ENCODE measurements at regions not wholly inside any gene's neighbourhood (a gene's known extent, or its start where the extent isn't known, plus 50 kb on each side); places are given as distances from the start of the nearest gene placed in this dataset.

DNA sequence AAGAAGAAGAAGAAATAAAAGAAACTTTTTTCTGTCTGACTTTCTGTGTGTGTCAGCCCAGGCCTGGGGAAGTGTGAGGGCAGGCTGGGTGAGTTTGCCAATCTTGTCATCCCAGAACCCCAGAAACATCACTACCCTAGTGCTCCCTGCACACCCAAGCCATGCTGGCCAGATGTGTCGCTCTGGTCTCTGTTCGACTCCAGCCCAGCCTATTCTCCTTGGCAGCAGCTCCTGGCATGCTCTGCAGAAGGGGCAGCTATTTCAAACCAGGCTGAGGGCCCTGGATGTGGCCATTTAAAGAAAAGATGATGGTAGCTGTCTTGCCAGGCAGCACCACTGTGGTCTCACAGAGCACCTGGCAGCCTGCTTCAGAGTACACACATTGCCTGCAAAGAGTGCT is 334.1 kb downstream of the RPS24 start:
- no peak for DNase-seq (ENCODE audit: low read depth)

- DNase-seq (ENCODE audit: low read depth): no peak
Observed at GRCh38 chr10:78371136-78371535, 337.5 kb downstream of the RPS24 start.

DNA sequence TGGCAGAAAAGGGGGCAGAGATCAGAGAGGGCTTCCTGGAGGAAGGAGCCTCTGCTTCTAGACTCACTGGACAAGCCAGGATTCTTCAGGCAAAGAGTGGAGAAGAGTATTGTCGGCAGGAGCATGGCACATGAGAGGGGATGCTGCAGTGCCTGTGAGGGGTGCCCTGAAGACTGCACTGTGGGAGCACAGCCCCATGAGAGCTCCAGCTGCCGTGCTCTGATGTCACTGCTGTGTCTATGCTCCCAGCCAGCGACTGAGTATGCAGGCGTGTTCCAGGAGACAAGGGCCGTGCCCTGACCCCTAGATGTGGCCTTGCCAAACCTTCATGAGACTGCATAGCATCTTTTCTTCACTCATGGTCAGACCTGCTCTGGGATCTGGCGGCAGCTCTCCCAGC is 339.1 kb downstream of the RPS24 start:
- no peak for DNase-seq (ENCODE audit: low read depth)

DNA sequence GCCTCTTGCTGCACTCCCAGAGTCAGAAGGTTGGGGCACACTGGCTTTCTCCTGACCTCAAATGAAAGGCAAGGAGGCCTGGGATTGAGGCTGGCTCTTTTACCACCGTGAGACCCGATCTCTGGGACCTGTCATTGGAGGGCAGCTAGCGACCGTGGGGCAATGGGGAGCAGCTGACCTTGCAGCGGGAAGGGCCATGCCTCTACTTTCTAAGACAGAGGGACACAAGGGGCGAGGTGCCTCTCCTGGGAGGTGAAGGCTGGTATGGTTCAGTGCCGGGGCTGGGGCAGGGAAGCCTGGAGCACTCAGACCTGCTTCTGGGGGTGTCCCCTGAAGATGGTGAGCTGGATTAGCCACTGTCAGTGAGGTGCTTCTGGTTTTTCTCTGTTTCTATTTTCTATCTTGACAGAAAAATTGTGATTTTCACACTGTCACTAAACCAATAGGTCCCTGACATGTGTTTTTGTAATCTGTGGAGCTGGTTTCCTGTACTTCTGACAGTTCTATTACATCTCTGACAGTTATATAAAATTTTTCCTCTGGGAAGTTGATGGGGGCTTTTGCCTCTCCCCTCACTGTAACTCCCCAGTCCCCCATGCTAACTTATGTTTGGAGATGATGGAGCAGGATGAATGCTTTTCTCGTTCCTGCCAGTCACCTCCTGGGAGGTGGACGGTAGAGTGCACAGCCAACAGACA is 340.8 kb downstream of the RPS24 start:
- no peak for DNase-seq (ENCODE audit: low read depth)

- DNase-seq (ENCODE audit: low read depth): no peak
Observed at GRCh38 chr10:78375854-78376785, 342.5 kb downstream of the RPS24 start.

- no peak for DNase-seq (ENCODE audit: low read depth)
Observed at GRCh38 chr10:78377356-78377755, 343.7 kb downstream of the RPS24 start.

DNA sequence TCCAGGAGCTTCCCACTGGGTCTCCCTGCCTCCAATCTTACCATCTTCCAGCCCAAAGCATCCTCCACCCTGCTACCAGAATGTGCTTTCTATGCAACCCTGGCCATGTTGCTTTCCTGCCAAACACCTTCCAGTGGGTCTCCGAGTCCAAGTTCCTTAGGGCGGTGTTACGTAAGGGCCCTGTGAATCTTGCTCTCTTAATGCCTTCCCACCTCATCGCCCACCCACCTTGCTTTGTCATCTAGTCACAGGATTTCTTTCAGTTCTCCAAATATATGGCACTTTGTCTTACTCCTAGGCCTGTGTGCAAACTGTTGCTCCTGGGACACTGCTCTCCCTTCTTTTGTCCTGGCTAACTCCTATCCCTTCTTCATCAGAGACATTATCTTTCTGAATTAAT is 344.5 kb downstream of the RPS24 start:
- no peak for DNase-seq (ENCODE audit: low read depth)

DNA sequence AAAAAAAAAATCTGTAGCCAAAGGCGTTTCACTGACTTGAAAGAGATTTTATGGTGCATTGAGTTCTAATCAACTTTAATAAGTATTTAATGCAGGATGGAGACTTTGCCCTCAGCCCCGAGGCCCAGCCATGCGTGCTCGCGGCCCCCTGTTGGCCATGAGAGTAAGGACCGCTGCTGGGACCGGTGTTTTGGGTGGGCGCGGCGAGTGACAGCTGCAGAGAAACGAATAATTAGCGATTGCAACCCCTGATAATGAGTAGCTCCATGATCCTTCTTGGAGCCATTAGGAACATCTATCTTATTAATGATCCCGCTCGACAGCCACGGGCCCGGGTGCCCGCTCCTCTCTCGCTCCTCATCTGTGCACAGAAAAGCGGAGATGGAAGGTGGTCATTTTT is 347.4 kb downstream of the RPS24 start:
- no peak for DNase-seq (ENCODE audit: low read depth)

- no peak for DNase-seq (ENCODE audit: low read depth)
Observed at GRCh38 chr10:78382047-78382446, 348.4 kb downstream of the RPS24 start.

GRCh38 chr10:78382772-78383171 is 349.1 kb downstream of the RPS24 start:
- DNase-seq (ENCODE audit: low read depth): no peak

GRCh38 chr10:78383378-78384048 is 349.9 kb downstream of the RPS24 start:
- no peak for DNase-seq (ENCODE audit: low read depth)

DNA sequence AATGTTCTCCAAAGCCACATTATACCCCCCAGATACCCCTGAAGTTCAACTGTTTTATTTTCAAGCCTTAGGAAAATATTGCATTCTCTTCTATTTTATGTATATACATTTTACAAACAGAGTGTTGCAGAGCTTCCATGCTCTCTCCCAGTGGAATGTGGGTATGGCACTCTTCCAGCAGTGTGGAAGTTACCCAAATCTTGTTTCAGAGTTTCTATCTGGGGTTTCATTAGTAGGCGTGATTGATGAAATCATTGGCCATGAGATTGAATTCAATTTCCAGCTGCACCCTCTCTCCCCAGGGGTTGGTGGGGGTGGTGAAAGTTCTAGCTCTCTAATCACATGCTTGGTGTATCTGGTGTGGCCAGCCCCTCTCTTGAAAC is 350.4 kb downstream of the RPS24 start:
- no peak for DNase-seq (ENCODE audit: low read depth)

DNA sequence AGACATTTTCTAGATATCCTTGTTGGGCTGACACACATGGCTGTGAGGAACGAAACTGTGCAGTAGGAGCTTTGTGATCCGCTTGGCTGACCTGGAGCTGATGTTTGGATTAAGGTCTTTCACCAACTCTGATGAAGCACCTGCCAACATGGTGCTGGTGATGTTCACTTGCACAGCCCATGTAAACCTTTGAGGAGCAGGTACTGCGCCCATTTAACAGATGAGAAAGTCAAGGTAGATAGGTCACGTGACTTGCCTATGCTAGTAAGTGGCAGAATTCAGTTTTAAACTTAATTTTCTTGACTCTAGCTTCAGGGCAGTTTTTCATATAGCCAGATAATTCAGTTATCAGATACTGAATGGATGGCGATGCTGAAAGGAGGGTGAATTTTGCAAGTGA is 351.9 kb downstream of the RPS24 start:
- DNase-seq (ENCODE audit: low read depth): no peak

DNA sequence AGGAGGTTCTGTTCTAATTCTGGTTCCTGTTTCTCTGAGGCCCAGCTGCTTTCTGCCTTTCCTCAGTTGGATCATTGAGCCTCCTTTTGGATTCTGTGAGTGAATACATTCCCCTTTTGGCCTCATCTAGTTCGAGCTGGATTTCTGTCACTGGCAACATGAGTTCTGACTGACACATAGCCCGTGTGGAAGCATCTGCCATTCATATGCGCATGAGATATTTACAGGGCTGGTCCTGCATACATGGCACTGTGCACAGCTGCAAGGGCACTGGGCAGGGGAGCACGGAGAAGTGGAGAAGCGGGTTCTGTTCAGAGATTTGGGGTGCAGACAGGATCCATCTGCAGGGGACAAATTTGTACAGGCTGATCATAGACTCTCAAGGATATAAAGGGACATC is 352.8 kb downstream of the RPS24 start:
- no peak for DNase-seq (ENCODE audit: low read depth)

DNA sequence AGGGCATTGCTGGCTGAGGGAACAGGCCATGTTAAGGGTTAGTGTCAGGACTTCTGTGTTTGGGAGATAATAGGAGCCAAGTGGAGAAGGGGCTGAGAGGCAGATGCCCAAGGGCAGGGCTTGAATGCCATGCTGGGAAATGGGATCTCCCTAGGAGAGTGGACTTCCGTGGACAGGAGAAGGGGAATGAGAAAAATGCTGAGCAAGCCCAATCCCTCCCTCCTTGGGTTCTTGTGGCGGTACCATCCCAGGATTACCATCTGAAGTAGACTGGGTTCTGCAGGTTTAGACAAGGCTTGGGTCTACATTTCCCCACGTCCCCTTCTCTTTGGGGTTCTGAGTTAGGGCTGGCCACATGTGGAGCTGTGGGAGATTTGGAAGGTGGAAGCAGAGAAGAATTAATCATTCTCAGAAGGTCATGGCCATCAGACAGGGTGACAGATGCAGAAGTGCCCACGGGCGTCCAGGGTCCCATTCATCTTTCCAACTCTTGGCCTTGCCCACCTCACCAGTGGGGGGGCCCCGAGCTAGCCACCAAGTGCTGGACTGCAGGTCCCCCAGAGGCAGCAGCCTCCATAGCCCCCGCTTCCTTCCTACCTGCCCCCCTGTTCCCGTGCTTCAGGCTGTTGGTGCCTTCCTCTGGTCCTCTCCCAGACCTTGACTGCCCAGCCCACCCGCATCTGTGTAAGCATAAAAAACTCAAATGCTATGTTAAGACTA is 354.8 kb downstream of the RPS24 start:
- no peak for DNase-seq (ENCODE audit: low read depth)

DNA sequence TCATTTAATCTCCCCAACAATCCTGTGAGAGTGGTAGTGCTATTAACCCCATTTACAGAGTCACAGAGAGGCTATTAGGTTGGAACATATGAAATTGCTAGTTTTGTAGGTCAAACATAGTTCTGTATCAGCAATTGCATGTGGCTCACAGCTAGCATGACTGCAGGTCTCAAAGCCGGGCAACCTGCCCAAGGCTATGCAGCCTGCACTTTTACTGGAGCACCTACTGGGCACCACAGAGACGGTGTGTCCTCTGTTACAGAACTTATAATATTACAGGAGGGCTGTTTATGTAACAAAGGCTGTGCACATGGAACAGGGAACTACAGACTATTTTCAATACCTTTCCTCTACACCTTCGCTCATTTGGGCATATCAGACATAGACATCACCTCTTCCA is 355.8 kb downstream of the RPS24 start:
- no peak for DNase-seq (ENCODE audit: low read depth)

DNA sequence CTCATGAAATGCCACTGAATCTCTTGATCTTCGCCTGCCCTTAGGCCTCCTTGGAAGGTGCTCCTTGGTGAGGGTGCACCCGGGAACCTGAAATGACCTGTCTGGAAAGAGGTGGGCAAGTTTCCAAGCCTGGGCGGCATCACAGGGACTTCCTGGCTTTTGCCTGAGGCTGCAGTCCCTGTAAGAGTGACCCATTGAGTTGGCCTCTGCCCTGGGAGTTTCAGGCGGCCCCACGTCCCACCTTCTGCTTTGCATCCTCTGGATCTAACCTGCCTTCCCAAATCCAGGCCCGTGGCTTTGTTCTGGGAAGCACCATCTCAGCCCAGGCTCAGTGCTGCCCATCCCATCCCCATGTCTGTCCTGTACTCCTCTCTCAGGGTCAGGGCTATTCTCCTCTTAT is 356.4 kb downstream of the RPS24 start:
- no peak for DNase-seq (ENCODE audit: low read depth)

DNA sequence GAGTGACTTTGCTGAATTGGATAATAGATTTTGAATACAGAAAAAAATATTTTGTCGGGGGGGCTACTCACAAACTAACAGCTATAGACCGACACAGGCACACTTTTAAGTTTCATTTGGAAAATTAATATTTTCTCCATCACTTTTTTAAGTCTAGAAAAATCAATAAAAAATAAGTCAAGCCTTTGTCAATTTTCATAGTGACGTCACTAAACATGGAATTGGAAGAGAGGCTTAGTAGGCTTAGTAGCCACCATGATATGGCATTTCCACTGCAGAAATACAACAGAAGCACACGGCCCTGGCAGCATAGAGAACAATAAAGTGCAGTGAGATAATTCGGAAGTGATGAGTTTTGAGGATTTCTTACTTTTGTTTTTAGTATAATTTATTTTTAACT is 357.2 kb downstream of the RPS24 start:
- DNase-seq (ENCODE audit: low read depth): no peak

DNA sequence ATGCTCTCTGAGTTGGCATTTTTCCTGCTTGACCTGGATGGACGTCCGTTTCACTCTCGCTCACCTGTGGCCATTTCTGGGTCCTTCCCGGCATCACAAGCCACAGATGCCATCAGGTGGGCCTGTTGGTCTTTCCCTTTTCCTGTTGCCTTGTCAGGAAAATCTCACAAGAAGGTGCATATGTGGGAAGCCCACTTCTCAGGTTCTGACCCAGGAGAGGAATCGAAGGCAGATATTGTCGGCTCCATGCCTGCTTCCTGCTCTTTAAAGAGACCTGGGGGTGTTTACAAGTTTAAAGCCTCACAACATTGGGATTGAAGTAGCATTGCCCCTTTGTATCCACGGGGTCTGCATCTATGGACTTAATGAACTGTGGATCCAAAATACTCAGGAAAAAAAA is 357.9 kb downstream of the RPS24 start:
- DNase-seq (ENCODE audit: low read depth): no peak

DNA sequence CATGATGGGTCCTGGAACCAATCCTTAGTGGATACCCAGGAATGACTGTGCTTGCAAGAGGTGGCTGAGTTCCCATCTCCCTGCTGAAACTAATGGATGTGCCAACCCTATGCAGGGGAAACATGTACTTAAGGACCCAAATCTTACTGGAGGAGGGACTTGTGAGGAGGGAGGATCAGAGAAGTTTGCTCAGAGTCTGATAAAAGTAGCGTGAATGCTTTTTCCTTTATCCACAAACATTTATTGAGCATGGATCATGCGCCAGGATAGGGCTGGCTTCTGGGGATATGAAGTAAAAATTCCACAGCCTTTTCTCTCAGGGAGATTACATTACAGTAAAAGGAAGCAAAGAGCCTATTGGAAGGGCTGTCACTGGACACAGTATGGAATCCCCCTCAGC is 358.5 kb downstream of the RPS24 start:
- no peak for DNase-seq (ENCODE audit: low read depth)

DNA sequence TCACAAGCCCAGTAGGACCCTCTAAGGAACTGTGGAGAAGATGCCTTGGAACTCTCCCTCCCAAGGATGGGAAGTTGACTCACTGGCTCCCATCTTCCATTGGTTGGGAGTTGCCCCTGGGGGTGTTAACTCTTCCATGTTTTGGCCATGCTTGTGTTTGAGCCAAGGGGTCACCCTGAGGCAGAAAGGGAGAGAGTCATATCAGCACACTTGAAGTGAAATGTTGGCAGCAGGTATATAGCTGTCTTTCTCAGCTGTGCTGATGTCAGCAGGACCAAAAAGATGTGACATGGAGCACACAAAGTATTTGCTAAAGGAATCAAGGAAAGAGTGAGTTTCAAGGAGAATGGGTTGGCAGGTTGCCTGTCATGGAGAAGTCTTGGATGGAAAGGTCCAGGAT is 359.4 kb downstream of the RPS24 start:
- DNase-seq (ENCODE audit: low read depth): no peak

GRCh38 chr10:78394047-78394446 is 360.4 kb downstream of the RPS24 start:
- no peak for DNase-seq (ENCODE audit: low read depth)

Measured in non-pigmented ciliary epithelial cell (primary cell).